MG63 (cell line): ENCODE measurements at regions not wholly inside any gene's neighbourhood (a gene's known extent, or its start where the extent isn't known, plus 50 kb on each side); places are given as distances from the start of the nearest gene placed in this dataset.
"Not testable (repeated sequence)": the region's sequence is repeated elsewhere in the genome, so short reads cannot be mapped to it uniquely, and the experiment has no call there.

Experiments used
- DNase-seq: peaks from one replicate; pipeline ENCODE4 v3.0.0-alpha.2; 2020
- H3K27me3 ChIP-seq: fragments of 250-450 bp; sonication (Bioruptor Pico); 2 replicates; pipeline ENCODE4 v1.5.1; 2020; ENCODE audit warnings: mild to moderate bottlenecking, moderate library complexity
- H3K36me3 ChIP-seq: fragments of 250-450 bp; sonication (Bioruptor Pico); 2 replicates; pipeline ENCODE4 v1.5.1; 2020; ENCODE audit warnings: mild to moderate bottlenecking, moderate library complexity
- H3K4me3 ChIP-seq: fragments of 250-450 bp; sonication (Bioruptor Pico); 2 replicates; pipeline ENCODE4 v1.5.1; 2020; ENCODE audit warnings: mild to moderate bottlenecking, moderate library complexity
- H3K9me3 ChIP-seq: fragments of 250-450 bp; sonication (Bioruptor Pico); 2 replicates; pipeline ENCODE4 v1.5.1; 2020; ENCODE audit warnings: mild to moderate bottlenecking, moderate library complexity

DNA sequence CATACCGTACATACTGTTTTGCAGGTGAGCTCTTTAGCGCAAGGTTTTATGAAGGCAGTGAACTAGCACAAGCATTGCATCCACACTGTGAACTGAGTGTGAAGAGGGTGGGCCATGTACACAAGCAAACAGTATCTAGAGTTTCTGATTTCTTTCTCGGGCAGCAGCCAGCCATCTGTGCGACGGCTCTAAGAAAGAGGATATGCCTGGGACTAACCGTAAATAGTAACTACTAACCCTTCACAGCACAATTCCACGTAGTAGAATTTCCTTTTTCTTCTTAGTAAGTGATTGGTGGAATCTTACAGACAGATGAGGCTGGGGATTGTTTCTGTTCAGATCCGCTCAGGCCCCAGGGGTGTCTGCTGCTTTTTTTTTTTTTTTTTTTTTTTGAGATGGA is 89.0 kb downstream of the DRD1 start:
- no peaks in the 10 kb centered on the region for H3K36me3 ChIP-seq
- no peaks in the 10 kb centered on the region for H3K9me3 ChIP-seq
- H3K4me3 ChIP-seq, result no peak overlapping the region
- H3K27me3 ChIP-seq, result peaks cover 34% of the 10 kb centered on the region
- no peak for DNase-seq

DNA sequence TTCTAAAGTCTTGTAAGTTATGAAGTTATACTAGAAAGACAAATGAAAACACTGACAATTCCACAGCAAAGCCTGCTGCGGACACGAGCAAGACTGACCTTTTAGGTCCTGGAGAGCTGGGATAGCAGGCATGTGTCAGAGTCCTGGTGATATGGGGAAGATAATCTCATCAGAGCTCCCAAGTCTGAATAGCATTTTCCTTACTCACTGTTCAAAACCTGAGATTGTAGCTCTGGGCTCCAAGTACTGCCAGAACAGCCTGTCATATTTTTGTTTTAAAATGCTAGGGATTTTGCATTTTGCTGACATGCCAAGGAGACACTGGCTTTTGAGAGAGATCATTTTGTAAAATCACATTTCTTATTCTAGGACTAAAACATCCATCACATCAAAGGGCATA is 90.1 kb downstream of the DRD1 start:
- Histone ChIP-seq H3K36me3 (no peaks in the 10 kb centered on the region), H3K27me3 (peaks cover 25% of the 10 kb centered on the region), H3K4me3 (no peak overlapping the region), H3K9me3 (no peaks in the 10 kb centered on the region)
- no peak for DNase-seq

DNA sequence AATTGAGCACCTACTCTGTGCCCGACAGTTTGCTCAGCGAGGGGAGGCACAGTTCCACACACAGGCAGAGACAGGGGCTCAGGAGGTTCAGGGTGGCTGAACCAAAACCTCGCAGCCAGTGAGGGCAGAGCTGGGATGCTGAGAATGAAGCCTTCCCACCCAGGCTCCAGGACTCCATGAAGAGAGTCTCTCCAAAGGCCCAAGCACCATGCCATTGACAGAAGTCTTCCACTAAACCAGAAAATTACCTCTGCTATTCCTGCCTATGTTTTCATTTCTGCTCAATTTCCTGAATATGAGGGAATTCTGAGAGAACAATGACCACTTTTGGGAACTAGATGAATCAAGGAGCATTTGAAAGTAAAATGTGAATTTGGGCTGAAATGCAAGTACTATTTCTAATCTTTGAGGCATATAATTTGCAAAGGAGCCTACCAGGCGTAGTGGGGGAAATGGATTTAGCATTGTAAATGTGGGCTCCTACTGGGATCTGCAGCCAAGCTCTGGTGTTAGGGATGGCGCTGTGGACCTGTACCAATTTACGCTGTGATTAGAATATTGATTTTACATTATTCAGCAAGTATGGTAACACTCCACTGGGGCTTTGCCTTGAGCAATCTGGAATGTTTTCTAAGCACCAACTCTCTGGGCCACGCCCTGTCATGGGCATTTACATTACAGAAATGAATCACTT is 91.9 kb downstream of the DRD1 start:
- no peak for DNase-seq
- H3K4me3 ChIP-seq, result no peak overlapping the region

DNA sequence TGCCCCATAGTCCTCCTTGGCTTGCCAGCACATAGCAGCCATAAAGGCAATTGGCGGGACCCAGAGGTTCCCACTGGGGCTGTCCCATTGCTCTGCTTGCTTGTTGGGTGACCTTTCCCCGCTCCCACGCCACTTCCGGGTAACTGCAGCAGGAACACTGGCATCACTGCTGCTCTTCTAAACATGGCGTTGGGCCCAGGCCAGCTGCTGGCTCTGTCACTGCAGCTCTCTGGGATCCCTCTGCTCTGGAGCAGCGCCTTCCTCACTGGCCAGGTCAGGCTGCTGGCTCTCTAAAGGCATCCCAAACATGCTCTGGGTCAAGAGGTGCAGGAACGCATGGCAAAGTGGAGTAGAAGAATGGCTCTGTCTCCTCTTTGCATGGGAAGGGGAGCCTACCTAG is 92.9 kb downstream of the DRD1 start:
- H3K36me3 ChIP-seq, result no peaks in the 10 kb centered on the region
- no peaks in the 10 kb centered on the region for H3K9me3 ChIP-seq
- DNase-seq, result peak; percentile 29

More for the DNA sequence above, 91.9 kb downstream of the DRD1 start:
- no peaks in the 10 kb centered on the region for H3K9me3 ChIP-seq
- H3K36me3 ChIP-seq, result no peaks in the 10 kb centered on the region
- H3K27me3 ChIP-seq, result peaks cover 27% of the 10 kb centered on the region

DNA sequence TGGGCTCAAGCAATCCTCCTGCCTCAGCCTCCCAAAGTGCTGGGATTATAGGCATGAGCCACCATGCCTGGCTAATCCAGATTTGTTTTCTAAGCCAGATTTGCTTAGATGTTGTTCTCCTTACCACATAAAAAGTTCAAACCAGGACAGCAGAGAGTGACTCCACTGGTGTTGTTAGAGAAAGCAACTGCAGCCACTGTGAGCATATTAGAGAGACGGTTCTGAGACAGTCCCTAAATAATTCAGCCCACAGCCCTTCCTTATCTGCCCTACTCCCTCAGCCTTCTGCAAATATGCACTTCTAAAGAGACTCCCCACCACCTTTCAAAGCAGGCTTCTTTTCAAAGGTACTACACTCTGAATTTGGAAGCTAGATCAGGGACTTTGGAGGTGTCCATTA is 96.1 kb downstream of the DRD1 start:
- DNase-seq, result no peak
- Histone ChIP-seq H3K36me3 (no peaks in the 10 kb centered on the region), H3K9me3 (peaks cover 7% of the 10 kb centered on the region), H3K27me3 (peaks cover 21% of the 10 kb centered on the region), H3K4me3 (no peak overlapping the region)

More for the DNA sequence above, 92.9 kb downstream of the DRD1 start:
- no peak overlapping the region for H3K4me3 ChIP-seq
- peaks cover 21% of the 10 kb centered on the region for H3K27me3 ChIP-seq

DNA sequence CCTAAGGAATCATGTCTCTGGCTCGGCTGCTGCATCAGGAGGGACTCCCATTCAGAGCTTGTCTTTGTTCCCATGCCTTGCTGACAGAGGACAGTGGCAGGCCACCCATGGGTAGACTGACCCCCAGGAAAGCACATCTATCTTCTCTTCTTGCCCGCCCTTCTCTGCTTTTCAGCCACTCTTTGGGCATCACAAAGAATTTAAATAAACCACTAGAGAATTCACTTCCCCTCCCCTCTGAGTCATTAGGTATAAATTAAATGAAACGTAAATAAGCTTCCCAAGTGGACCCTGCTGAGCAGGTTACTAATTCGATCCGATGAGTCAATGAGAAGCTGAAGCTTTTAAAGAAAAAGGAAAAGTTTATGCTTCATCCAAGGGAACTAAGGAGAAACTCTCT is 97.0 kb downstream of the DRD1 start:
- peak; percentile 43 for DNase-seq
- Histone ChIP-seq H3K4me3 (no peak overlapping the region), H3K36me3 (no peaks in the 10 kb centered on the region), H3K27me3 (peaks cover 21% of the 10 kb centered on the region), H3K9me3 (peaks cover 8% of the 10 kb centered on the region)

DNA sequence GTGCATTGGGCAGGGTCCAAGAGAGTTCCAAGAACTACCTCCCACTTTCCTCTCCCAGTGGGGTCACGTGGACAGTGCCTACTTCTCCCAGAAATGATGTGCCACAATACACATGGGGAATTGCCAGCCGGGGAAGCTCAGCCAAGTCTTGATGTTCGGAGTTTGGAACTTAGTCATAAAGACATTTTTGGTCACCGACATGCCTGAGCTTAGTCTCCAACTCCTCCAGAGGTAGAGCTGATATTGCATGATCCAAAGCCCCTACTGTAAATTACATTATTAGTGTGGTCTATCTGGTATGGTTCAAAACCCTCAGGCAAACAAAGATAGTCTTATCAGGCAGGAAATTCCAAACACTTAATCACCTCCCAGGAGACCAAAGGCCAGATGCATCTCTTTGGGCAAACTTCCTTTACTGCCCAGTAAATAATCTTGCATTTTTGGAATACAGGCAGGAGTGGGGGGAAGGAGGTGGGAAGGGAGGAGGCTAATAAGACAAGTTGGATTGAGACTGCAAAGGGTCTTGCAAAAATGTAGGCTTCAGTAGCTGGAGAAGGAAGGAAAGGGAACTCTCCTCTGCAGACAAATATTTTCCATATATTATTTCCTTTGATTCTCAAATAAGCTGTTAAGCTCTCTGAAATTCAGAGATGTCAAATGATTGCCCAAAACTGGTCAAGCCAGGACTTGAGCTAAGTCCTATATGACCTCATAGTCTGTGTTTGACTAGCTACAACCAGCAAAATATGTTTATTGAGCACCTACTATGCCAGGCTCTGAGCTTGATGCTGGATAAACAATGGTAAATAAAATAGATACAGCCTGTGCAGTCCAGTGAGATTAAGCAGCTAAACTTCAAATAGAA is 99.4 kb downstream of the DRD1 start:
- H3K4me3 ChIP-seq, result no peak overlapping the region
- DNase-seq, result peak; percentile 88
- H3K36me3 ChIP-seq, result no peaks in the 10 kb centered on the region
- H3K27me3 ChIP-seq, result peaks cover 12% of the 10 kb centered on the region
- peaks cover 8% of the 10 kb centered on the region for H3K9me3 ChIP-seq

DNA sequence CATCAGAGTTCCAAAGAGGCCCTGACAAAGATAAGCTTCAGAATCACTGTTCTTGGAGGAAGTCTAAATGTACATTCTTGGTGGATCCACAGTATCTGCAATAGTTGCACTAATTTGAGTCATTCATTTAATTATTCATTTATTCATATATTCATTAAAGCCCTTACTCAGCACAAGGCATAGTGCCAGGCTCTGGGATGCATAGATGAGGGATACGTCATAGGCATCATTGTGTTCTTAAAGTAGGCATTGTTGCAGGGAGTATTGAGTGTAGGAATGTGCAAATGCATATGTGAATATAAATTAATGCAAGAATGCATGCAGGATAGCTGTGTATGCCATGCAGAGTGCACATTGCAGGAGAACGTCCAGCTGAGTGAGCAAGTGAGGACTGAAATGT is 100.7 kb downstream of the DRD1 start:
- DNase-seq, result no peak
- peaks cover 10% of the 10 kb centered on the region; the same call in 1 of the 2 replicates for H3K27me3 ChIP-seq
- H3K4me3 ChIP-seq, result no peak overlapping the region
- peaks cover 8% of the 10 kb centered on the region for H3K9me3 ChIP-seq
- no peaks in the 10 kb centered on the region for H3K36me3 ChIP-seq

DNA sequence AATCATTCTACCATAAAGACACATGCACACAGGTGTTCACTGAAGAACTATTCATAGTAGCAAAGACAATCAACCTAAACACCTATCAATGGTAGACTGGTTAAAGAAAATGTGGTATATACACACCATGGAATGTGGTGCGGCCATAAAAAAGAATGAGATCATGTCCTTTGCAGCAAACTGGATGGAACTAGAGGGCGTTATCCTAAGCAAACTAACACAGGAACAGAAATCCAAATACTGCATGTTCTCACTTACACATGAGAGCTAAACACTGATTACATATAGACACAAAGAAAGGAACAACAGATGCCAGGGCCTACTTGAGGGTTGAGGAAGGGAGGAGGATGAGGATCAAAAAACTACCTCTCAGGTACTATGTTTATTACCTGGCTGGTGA is 103.8 kb downstream of the DRD1 start:
- Histone ChIP-seq H3K27me3 (peaks cover 17% of the 10 kb centered on the region), H3K36me3 (no peaks in the 10 kb centered on the region), H3K9me3 (peaks cover 8% of the 10 kb centered on the region), H3K4me3 (no peak overlapping the region)
- no peak for DNase-seq

DNA sequence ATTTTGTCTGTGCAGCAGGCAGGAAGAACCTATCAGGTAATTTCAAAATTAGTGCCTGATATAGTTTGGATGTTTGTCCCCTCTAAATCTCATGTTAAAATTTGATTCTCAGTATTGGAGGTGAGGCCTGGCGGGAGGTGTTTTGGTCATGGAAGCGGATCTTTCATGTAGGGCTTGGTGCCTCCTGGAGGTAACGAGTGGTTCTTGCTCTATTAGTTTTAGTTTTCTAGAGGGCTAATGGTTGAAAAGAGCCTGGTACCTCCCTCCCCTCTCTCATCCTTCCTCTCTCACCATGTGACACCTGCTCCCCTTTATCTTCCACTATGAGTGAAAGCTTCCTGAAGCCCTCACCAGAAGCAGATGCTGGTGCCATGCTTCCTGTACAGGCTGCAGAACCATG is 106.3 kb downstream of the DRD1 start:
- no peak for DNase-seq
- Histone ChIP-seq H3K9me3 (no peaks in the 10 kb centered on the region), H3K4me3 (no peak overlapping the region), H3K36me3 (no peaks in the 10 kb centered on the region), H3K27me3 (peaks cover 17% of the 10 kb centered on the region)

DNA sequence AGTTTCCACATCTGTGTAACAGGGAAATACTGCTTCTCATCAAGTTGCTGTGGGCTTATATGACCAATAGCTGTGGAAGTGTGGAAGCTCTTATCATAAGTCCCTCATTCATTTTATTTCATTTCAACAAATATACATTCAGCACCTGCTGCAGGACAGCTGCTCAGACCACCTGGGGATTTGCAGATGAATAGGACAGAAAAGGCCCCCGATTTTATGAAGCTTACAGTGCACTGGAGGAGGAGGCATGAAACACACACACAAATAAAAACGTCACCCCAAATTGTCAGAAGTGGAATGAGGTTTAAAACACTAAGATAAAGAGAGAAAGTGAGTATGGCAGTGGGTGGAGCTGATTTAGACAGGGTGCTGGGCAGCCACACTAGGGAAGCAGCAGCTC is 107.2 kb downstream of the DRD1 start:
- peaks cover 17% of the 10 kb centered on the region for H3K27me3 ChIP-seq
- DNase-seq, result no peak
- no peaks in the 10 kb centered on the region; the same call in 1 of the 2 replicates for H3K9me3 ChIP-seq
- no peaks in the 10 kb centered on the region for H3K36me3 ChIP-seq
- H3K4me3 ChIP-seq, result no peak overlapping the region

DNA sequence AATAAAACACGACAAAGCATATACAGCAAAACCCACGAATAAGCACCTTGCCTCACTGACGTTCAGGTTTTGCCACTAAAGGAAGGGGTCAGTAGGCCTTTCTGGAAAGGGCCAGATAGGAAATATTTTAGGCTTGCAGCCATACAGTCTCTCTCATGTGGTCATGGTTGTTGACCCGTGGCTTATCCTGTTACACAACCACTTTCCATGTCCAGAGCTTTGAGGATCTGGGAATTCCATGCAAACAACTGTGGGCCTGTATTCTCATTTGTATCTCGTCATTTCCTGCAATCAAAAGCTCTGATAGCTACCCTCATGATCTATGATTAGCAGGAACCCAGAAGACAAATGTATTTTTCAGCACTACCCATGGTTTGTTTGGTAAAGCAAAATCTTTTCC is 108.3 kb downstream of the DRD1 start:
- Histone ChIP-seq H3K4me3 (no peak overlapping the region), H3K9me3 (peaks cover 2% of the 10 kb centered on the region), H3K36me3 (no peaks in the 10 kb centered on the region), H3K27me3 (peaks cover 17% of the 10 kb centered on the region)
- DNase-seq, result no peak

DNA sequence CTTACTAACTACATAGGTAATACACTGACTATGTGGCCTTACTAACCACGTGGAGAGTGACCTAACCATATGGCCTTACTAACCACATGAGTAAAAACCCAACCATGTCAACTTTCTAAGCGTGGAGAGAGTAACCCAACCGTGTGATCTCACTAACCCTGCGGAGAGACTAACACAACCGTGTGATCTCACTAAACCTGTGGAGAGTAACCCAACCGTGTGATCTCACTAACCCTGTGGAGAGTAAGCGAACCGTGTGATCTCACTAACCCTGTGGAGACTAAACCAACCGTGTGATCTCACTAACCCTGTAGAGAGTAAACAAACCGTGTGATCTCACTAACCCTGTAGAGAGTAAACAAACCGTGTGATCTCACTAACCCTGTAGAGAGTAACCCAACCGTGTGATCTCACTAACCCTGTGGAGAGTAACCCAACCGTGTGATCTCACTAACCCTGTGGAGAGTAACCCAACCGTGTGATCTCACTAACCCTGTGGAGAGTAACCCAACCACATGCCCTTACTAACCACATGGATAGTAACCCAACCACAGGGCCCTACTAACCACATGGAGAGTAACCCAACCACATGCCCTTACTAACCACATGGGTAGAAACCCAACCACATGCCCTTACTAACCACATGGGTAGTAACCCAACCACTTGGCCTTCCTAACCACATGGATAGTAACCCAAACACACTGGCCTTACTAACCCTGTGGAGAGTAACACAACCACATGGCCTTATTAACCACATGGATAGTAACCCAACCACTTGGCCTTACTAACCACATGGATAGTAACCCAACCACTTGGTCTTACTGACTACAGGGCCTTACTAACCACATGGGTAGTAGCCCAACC is 112.6 kb downstream of the DRD1 start:
- H3K9me3 ChIP-seq, H3K36me3 ChIP-seq, DNase-seq, H3K4me3 ChIP-seq, H3K27me3 ChIP-seq: not testable (repeated sequence)

DNA sequence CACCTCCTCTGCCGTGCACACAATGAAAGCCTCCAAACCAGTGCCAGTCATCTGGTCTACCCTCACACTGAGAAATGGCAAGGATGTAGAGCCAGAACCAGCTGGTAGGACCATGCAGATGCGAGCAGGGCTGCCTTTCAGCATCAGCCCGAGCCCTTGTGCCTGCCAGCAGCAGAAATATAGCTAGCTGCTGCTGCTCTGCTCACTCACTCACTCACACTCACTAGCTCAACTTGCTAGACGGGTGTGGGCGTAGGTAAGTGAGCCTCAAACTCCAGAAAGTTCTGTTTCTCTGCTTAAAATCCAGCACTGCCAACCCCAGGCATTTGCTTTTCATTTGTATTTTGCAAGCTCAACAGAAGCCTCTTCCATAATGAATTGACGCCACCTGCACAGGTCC is 114.0 kb downstream of the DRD1 start:
- Histone ChIP-seq H3K36me3 (no peaks in the 10 kb centered on the region), H3K4me3 (no peak overlapping the region), H3K9me3 (peaks cover 2% of the 10 kb centered on the region), H3K27me3 (no peaks in the 10 kb centered on the region)
- DNase-seq, result no peak

DNA sequence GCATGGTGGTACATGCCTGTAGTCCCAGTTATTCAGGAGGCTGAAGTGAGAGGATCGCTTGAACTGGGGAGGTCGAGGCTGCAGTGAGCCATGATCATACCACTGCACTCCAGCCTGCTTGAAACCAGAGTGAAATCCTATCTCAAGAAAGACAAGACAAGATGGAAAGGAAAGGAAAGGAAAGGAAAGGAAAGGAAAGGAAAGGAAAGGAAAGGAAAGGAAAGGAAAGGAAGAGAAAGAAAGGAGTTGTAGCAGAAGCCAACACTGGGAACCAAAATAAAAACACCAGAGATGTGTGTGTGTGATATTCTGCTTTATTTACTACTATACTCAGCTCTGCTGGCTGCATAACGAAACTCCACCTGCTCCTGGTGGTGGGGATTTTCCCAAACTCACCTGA is 115.3 kb downstream of the DRD1 start:
- DNase-seq, result no peak
- no peaks in the 10 kb centered on the region for H3K27me3 ChIP-seq
- peaks cover 2% of the 10 kb centered on the region for H3K9me3 ChIP-seq
- no peak overlapping the region for H3K4me3 ChIP-seq
- no peaks in the 10 kb centered on the region for H3K36me3 ChIP-seq

DNA sequence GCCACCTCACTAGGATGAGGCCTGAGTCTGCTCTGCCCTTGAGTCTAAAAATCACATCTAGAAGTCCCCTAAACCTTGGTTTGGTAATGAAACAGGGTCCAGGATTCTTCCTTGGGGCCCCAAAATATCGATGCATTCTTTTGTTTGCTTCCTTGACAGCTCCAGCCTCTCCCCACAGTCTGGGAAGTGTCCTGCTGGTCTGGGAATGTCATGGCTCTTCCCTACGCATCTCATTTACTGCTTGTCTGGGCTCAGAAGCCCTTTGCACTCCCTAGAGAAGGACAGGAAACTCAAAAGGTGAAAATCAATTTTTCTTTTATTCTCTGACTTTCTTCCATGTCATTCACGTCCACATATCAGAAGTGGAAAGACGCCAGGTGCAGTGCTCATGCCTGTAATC is 115.8 kb downstream of the DRD1 start:
- peaks cover 2% of the 10 kb centered on the region for H3K9me3 ChIP-seq
- no peak for DNase-seq
- no peaks in the 10 kb centered on the region for H3K27me3 ChIP-seq
- no peaks in the 10 kb centered on the region for H3K36me3 ChIP-seq
- H3K4me3 ChIP-seq, result no peak overlapping the region

DNA sequence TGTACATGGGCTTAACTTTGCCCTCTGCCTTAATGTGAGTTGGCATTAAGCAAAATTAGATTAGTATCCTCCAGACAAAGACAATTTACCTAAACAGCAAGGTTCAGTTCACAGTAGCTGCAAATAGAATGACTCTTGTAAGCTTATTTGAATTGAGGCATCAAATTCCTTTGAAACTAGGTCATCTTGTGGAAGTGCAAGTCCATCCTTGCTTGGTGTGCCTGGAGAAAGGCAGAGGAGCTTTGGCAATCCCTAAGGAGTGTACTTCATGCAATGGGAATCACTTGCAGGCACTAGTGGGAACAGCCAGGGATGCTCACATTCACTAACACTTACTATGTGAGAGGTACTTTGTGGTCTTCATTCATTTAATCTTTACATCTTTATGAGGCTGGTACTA is 118.3 kb downstream of the DRD1 start:
- peaks cover under 1% of the 10 kb centered on the region for H3K9me3 ChIP-seq
- H3K27me3 ChIP-seq, result no peaks in the 10 kb centered on the region
- DNase-seq, result peak; percentile 13
- H3K36me3 ChIP-seq, result no peaks in the 10 kb centered on the region
- H3K4me3 ChIP-seq, result no peak overlapping the region
